H1 (cell line): ENCODE measurements at regions not wholly inside any gene's neighbourhood (a gene's known extent, or its start where the extent isn't known, plus 50 kb on each side); places are given as distances from the start of the nearest gene placed in this dataset.
A peak's percentile ranks its signal among the peaks of the same experiment; 100 is the strongest.

Source experiments
- CTCF ChIA-PET: fragments of 300-600 bp; sonication (Branson Sonifier 250); formaldehyde crosslinking; loops from one replicate; lab custom pipeline; 2021; ENCODE audit not compliant: partially characterized antibody; lab: Charles Lee
- POLR2A ChIA-PET: fragments of 300-600 bp; sonication (Branson Sonifier 250); formaldehyde crosslinking; loops from one replicate; lab custom pipeline; 2021; ENCODE audit warnings: inconsistent platforms; ENCODE audit not compliant: partially characterized antibody; lab: Charles Lee
- DNase-seq, 2 experiments: peaks; one replicate each; pipeline versions ENCODE4 v3.0.0 to v3.0.0-alpha.2; 2010 to 2022; ENCODE audit warnings: low spot score in 2 of 2, low read depth in 1 of 2, mixed read lengths in 1 of 2
- FAIRE-seq: peaks from 2 replicates; lab custom pipeline; 2011; peaks lifted over from hg19 to GRCh38; lab: Jason Lieb, UNC
- H2AFZ ChIP-seq: 2 replicates; pipeline ENCODE4 v1.8.1; 2012; ENCODE audit warnings: low read length, inconsistent platforms
- H2AK5ac ChIP-seq: 2 replicates; pipeline ENCODE4 v1.6.1; 2013; ENCODE audit warnings: low read depth, low read length
- H2BK120ac ChIP-seq: replicated peaks from 2 replicates; pipeline ENCODE3; 2013; ENCODE audit warnings: low read depth, low read length, inconsistent platforms
- H2BK12ac ChIP-seq: 2 replicates; pipeline ENCODE4 v1.6.1; 2013; ENCODE audit warnings: low read depth, low read length
- H2BK15ac ChIP-seq: 2 replicates; pipeline ENCODE4 v1.6.1; 2013; ENCODE audit warnings: low read length
- H2BK20ac ChIP-seq: 2 replicates; pipeline ENCODE4 v1.6.1; 2013; ENCODE audit warnings: low read length
- H2BK5ac ChIP-seq: 2 replicates; pipeline ENCODE4 v1.6.1; 2013; ENCODE audit warnings: low read depth, low read length
- H3K14ac ChIP-seq: 2 replicates; pipeline ENCODE4 v1.6.1; 2013; ENCODE audit warnings: inconsistent platforms; ENCODE audit not compliant: insufficient read length
- H3K18ac ChIP-seq: 2 replicates; pipeline ENCODE4 v1.6.1; 2013; ENCODE audit warnings: low read length; ENCODE audit errors: extremely low read depth
- H3K23ac ChIP-seq: 2 replicates; pipeline ENCODE4 v1.6.1; 2013; ENCODE audit warnings: inconsistent platforms; ENCODE audit not compliant: insufficient read length
- H3K23me2 ChIP-seq: 2 replicates; pipeline ENCODE4 v1.6.1; 2013; ENCODE audit warnings: low read depth, low read length
- H3K27ac ChIP-seq: 2 replicates; pipeline ENCODE4 v1.6.1; 2011; ENCODE audit warnings: low read depth, low read length, inconsistent platforms
- H3K27me3 ChIP-seq, 4 experiments: replicated peaks in 1 of 4; 1 replicate in 1 of 4; 2 replicates in 3 of 4; pipeline versions ENCODE4 v1.6.1 to v1.8.1; 2011 to 2013; ENCODE audit warnings: low read length in 3 of 4, mild to moderate bottlenecking in 3 of 4, inconsistent platforms in 2 of 4, mixed read lengths in 2 of 4, moderate library complexity in 1 of 4; ENCODE audit not compliant: control insufficient read depth in 3 of 4, insufficient read depth in 3 of 4; ENCODE audit errors: extremely low read depth in 1 of 4
- H3K36me3 ChIP-seq, 4 experiments: 2 replicates each; pipeline versions ENCODE4 v1.6.1 to v1.8.1; 2011 to 2013; ENCODE audit warnings: mild to moderate bottlenecking in 4 of 4, low read length in 3 of 4, moderate library complexity in 2 of 4, control low read depth in 1 of 4, inconsistent platforms in 1 of 4; ENCODE audit not compliant: insufficient read depth in 4 of 4, control insufficient read depth in 2 of 4
- H3K4ac ChIP-seq: replicated peaks from 2 replicates; pipeline ENCODE3; 2013; ENCODE audit warnings: low read length, low read depth, mixed read lengths, inconsistent platforms; ENCODE audit not compliant: insufficient read length
- H3K4me1 ChIP-seq, 4 experiments: replicated peaks in 1 of 4; 1 replicate in 1 of 4; 2 replicates in 3 of 4; pipeline versions ENCODE4 v1.6.1 to v1.8.1; 2011 to 2013; ENCODE audit warnings: low read length in 3 of 4, inconsistent platforms in 2 of 4, mixed read lengths in 1 of 4; ENCODE audit not compliant: insufficient read depth in 4 of 4, control insufficient read depth in 3 of 4
- H3K4me2 ChIP-seq, 2 experiments: 2 replicates each; pipeline versions ENCODE4 v1.6.1 to v1.8.1; 2011 to 2013; ENCODE audit warnings: low read depth in 2 of 2, low read length in 2 of 2, control low read depth in 1 of 2, inconsistent platforms in 1 of 2, mild to moderate bottlenecking in 1 of 2; ENCODE audit not compliant: insufficient read depth in 1 of 2
- H3K4me3 ChIP-seq, 4 experiments: fragments of 200-600, 300-600 bp in 1 of 4; sonication (generic), shearing (Covaris generic), sonication (Bioruptor Twin) in 1 of 4; 2 replicates each; pipeline versions ENCODE4 v1.5.1 to v1.8.1; 2011 to 2016; ENCODE audit warnings: low read length in 4 of 4, low read depth in 3 of 4, control low read depth in 2 of 4, inconsistent platforms in 2 of 4, mild to moderate bottlenecking in 2 of 4, mixed read lengths in 1 of 4, moderate library complexity in 1 of 4; ENCODE audit not compliant: insufficient read depth in 2 of 4; ENCODE audit errors: extremely low read depth in 1 of 4
- H3K56ac ChIP-seq: replicated peaks from 2 replicates; pipeline ENCODE3; 2013; ENCODE audit warnings: low read depth, mild to moderate bottlenecking, mixed read lengths, low read length, inconsistent platforms; ENCODE audit not compliant: insufficient read length
- H3K79me1 ChIP-seq: 2 replicates; pipeline ENCODE4 v1.6.1; 2013; ENCODE audit warnings: low read depth, low read length, control low read depth
- H3K79me2 ChIP-seq, 2 experiments: 2 replicates each; pipeline versions ENCODE4 v1.6.1 to v1.8.1; 2012 to 2013; ENCODE audit warnings: low read length in 2 of 2, mild to moderate bottlenecking in 2 of 2, inconsistent platforms in 1 of 2; ENCODE audit not compliant: insufficient read depth in 2 of 2, control insufficient read depth in 1 of 2
- H3K9ac ChIP-seq, 4 experiments: replicated peaks in 1 of 4; 1 replicate in 1 of 4; 2 replicates in 3 of 4; pipeline versions ENCODE4 v1.6.1 to v1.8.1; 2011 to 2013; ENCODE audit warnings: low read depth in 3 of 4, low read length in 3 of 4, control low read depth in 2 of 4, mild to moderate bottlenecking in 2 of 4, moderate library complexity in 2 of 4, inconsistent platforms in 1 of 4; ENCODE audit errors: extremely low read depth in 1 of 4
- H3K9me3 ChIP-seq, 2 experiments: 2 replicates each; pipeline versions ENCODE4 v1.6.1 to v1.8.1; 2012 to 2013; ENCODE audit warnings: mild to moderate bottlenecking in 2 of 2, moderate library complexity in 2 of 2, control low read depth in 1 of 2, inconsistent platforms in 1 of 2, low read depth in 1 of 2, low read length in 1 of 2, mixed read lengths in 1 of 2; ENCODE audit not compliant: insufficient read depth in 2 of 2
- H4K20me1 ChIP-seq, 2 experiments: replicated peaks in 1 of 2; 2 replicates each; pipeline versions ENCODE3 to v1.8.1; 2011 to 2013; ENCODE audit warnings: inconsistent platforms in 2 of 2, low read length in 2 of 2, mild to moderate bottlenecking in 1 of 2; ENCODE audit not compliant: insufficient read depth in 2 of 2, control insufficient read depth in 1 of 2
- H4K5ac ChIP-seq: 2 replicates; pipeline ENCODE4 v1.6.1; 2013; ENCODE audit warnings: low read length, low read depth, mixed read lengths, inconsistent platforms; ENCODE audit not compliant: insufficient read length
- H4K8ac ChIP-seq: 2 replicates; pipeline ENCODE4 v1.8.0; 2013; ENCODE audit warnings: mild to moderate bottlenecking, moderate library complexity, low read length, inconsistent platforms; ENCODE audit not compliant: insufficient read depth; ENCODE audit errors: extremely low read depth
- H4K91ac ChIP-seq: replicated peaks from 2 replicates; pipeline ENCODE3; 2013; ENCODE audit warnings: low read length, mixed read lengths, inconsistent platforms; ENCODE audit not compliant: insufficient read length
- EGR1 ChIP-seq: IDR thresholded peaks from 2 replicates; pipeline ENCODE4 v1.6.1; 2011; ENCODE audit warnings: low read depth, low read length, borderline replicate concordance
- JUND ChIP-seq: IDR thresholded peaks from 2 replicates; pipeline ENCODE4 v1.6.1; 2011; ENCODE audit warnings: mild to moderate bottlenecking, improper control_type of control experiment, low read length
- KDM1A ChIP-seq: fragments of 200-600, 300-600 bp; sonication (generic); IDR thresholded peaks from 2 replicates; pipeline ENCODE4 v1.7.1; 2016; ENCODE audit warnings: mild to moderate bottlenecking, low read length, borderline replicate concordance
- KDM4A ChIP-seq: IDR thresholded peaks from one replicate; pipeline ENCODE4 v1.7.1; 2012; ENCODE audit warnings: low read depth, mild to moderate bottlenecking, moderate library complexity, low read length, inconsistent platforms; ENCODE audit not compliant: severe bottlenecking
- MAX ChIP-seq: IDR thresholded peaks from 2 replicates; pipeline ENCODE4 v1.6.1; 2012; ENCODE audit warnings: inconsistent platforms
- POU5F1 ChIP-seq: IDR thresholded peaks from 2 replicates; pipeline ENCODE4 v1.6.1; 2011; ENCODE audit warnings: low read depth, mild to moderate bottlenecking, low read length, moderate library complexity
- RAD21 ChIP-seq, 2 experiments: IDR thresholded peaks in 1 of 2; conservative IDR thresholded peaks in 1 of 2; 2 replicates each; pipeline ENCODE4 v1.6.1; 2011; ENCODE audit warnings: low read depth in 2 of 2, low read length in 2 of 2, improper control_type of control experiment in 1 of 2, inconsistent platforms in 1 of 2, mild to moderate bottlenecking in 1 of 2, moderate library complexity in 1 of 2
- TAF1 ChIP-seq: IDR thresholded peaks from 2 replicates; pipeline ENCODE4 v1.6.1; 2011; ENCODE audit warnings: mild to moderate bottlenecking, low read depth, low read length
- USF2 ChIP-seq: IDR thresholded peaks from 2 replicates; pipeline ENCODE4 v1.6.1; 2011; ENCODE audit warnings: low read length, improper control_type of control experiment
- WGBS, 2 experiments: shearing (Covaris generic) in 1 of 2; methylation state at CpG; one replicate each; pipeline versions ENCODE4 v1.1.6 to v1.1.7; 2013 to 2015; ENCODE audit warnings: low lambda C conversion rate in 2 of 2, mixed read lengths in 2 of 2, inconsistent platforms in 1 of 2, low coverage in 1 of 2, missing lambda C conversion rate in 1 of 2; ENCODE audit not compliant: insufficient replicate concordance in 2 of 2, insufficient coverage in 1 of 2, insufficient read length in 1 of 2; ENCODE audit errors: extremely low coverage in 1 of 2, missing lambda C conversion rate in 1 of 2; 5-methylcytosine and 5-hydroxymethylcytosine counted together

GRCh38 chr18:3383381-3383915, 66.5 kb upstream of the TGIF1 start:
- Histone ChIP-seq H3K23ac (no peak overlapping the region), H3K9ac (no peak overlapping the region), H3K4me2 (no peak overlapping the region), H2BK20ac (no peak overlapping the region; the same call in 1 of the 2 replicates), H2BK12ac (0 out of 2 replicates have a peak overlapping the region, but pooled peaks have one; percentile 46), H3K4me3 (no peak overlapping the region), H3K18ac (0 out of 2 replicates have a peak overlapping the region, but pooled peaks have one; percentile 15), H3K56ac (no peak overlapping the region), H3K14ac (no peak overlapping the region), H2BK120ac (no peak overlapping the region), H3K27me3 (no peaks in the 10 kb centered on the region), H2AFZ (no peak overlapping the region), H3K36me3 (no peaks in the 10 kb centered on the region), H3K27ac (peak overlapping the region; percentile 2; the same call in 1 of the 2 replicates), H3K23me2 (no peaks in the 10 kb centered on the region), H3K4me1 (peaks cover 0 to 7% (median 0%) of the 10 kb centered on the region in 4 experiments; a peak in 1 of 7 replicates), H4K5ac (no peak overlapping the region), H3K79me2 (no peaks in the 10 kb centered on the region), H2BK15ac (no peak overlapping the region), H3K79me1 (no peaks in the 10 kb centered on the region), H2AK5ac (no peak overlapping the region), H3K4ac (no peak overlapping the region), H4K8ac (no peak overlapping the region), H4K91ac (no peak overlapping the region), H3K9me3 (no peaks in the 10 kb centered on the region), H4K20me1 (peaks cover 0 to 1% of the 10 kb centered on the region in 2 experiments), H2BK5ac (no peak overlapping the region; the same call in 1 of the 2 replicates)
- DNase-seq (no peak), FAIRE-seq (no peak)
- POLR2A ChIA-PET, result interaction anchor here (0.9 to 1.5 kb wide), 2 partner anchors 49 to 53 kb away, joined by 3 read pairs; no protein-coding TSS in a partner anchor
- CTCF ChIA-PET, result interaction anchor here (0.7 to 1.7 kb wide), 6 partner anchors 11 to 290 kb away, joined by 3 to 4 read pairs (median 4); no protein-coding TSS in a partner anchor
- WGBS, 2 experiments, result 70% methylated on average over 5 of the region's 5 CpGs; no CpG with 5 or more reads in 1 of the 2 experiments
- TF ChIP-seq EGR1 (no peak), TAF1 (no peak), USF2 (no peak), MAX (no peak), POU5F1 (no peak), RAD21 (IDR thresholded peaks at IDR 0.05 in 1 of 2, conservative IDR thresholded peaks at IDR 0.05 in 1 of 2; ENCODE audit: low read depth in 2 of 2, low read length in 2 of 2) (no peak), JUND (no peak), KDM1A (no peak), KDM4A (no peak)
